ENCODE measurements at regions not wholly inside any gene's neighbourhood (a gene's known extent, or its start where the extent isn't known, plus 50 kb on each side); places are given as distances from the start of the nearest gene placed in this dataset.

DNA sequence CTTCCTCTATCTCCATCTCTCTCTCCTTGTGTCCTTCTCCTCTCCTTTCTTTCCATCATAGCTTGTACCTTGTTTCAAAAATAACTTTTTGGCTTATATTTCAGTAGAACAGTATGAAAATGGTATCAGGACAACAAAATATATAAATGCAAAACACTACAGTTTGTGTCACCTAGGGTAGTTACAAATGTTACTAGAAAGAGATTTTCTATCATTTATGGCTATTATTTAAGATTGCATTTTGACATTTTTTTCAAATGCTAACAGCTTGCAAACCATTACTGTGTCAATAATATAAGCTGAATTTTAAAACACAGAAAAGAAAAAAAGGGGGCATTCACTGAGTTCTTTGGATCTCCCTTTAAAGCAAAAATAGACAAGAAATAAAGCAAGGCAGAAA, 392.3 kb upstream of the LRRC4C start:
- no peaks in the 10 kb centered on the region for H3K36me3 ChIP-seq
- ATAC-seq (no peak), DNase-seq (no peak)
- H3K9me3 ChIP-seq: no peaks in the 10 kb centered on the region
- in situ Hi-C loops (cut with MboI; ENCODE audit: low sequenced_read_pairs in 4 of 4): loop anchor here in 1 of 4 donors (10.0 kb wide), 1 partner anchor 63 kb away; no protein-coding TSS in a partner anchor
- H3K27me3 ChIP-seq: no peaks in the 10 kb centered on the region
- H3K4me1 ChIP-seq: no peaks in the 10 kb centered on the region
- H3K27ac ChIP-seq: no peak overlapping the region
- no peak overlapping the region for H3K4me3 ChIP-seq
- no peak for TF ChIP-seq POLR2A (IDR thresholded peaks at IDR 0.05)
- TF ChIP-seq, protein P1, sequence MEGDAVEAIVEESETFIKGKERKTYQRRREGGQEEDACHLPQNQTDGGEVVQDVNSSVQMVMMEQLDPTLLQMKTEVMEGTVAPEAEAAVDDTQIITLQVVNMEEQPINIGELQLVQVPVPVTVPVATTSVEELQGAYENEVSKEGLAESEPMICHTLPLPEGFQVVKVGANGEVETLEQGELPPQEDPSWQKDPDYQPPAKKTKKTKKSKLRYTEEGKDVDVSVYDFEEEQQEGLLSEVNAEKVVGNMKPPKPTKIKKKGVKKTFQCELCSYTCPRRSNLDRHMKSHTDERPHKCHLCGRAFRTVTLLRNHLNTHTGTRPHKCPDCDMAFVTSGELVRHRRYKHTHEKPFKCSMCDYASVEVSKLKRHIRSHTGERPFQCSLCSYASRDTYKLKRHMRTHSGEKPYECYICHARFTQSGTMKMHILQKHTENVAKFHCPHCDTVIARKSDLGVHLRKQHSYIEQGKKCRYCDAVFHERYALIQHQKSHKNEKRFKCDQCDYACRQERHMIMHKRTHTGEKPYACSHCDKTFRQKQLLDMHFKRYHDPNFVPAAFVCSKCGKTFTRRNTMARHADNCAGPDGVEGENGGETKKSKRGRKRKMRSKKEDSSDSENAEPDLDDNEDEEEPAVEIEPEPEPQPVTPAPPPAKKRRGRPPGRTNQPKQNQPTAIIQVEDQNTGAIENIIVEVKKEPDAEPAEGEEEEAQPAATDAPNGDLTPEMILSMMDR (IDR thresholded peaks at IDR 0.05 in 4 of 5, conservative IDR thresholded peaks at IDR 0.05 in 1 of 5): no peak
- intact Hi-C loops (cut with DNase I; ENCODE audit: low total_unique reads): no loop called here

DNA sequence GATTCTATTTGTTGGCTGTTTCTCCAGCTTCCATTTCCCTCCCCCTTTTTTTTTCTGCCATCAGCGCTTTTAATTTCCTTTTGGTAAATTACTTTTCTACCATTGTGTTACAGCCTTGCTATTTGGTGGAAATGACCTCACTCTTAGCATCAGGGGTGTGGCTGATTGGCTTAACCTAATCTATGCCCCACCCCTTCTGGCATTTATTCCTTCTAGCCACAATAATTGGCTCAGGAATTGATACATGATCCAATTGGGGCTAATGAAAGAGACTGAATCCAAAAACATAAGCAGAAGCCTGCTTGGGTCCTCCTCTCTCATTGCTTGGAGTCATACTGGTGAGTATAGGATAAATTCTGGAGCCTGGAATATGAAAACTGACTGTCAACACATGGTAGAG, 402.4 kb upstream of the LRRC4C start:
- Histone ChIP-seq H3K36me3 (no peaks in the 10 kb centered on the region), H3K4me1 (no peaks in the 10 kb centered on the region), H3K9me3 (no peaks in the 10 kb centered on the region), H3K4me3 (no peak overlapping the region), H3K27me3 (no peaks in the 10 kb centered on the region), H3K27ac (no peak overlapping the region)
- DNase-seq (no peak), ATAC-seq (no peak)
- in situ Hi-C loops (cut with MboI; ENCODE audit: low sequenced_read_pairs in 4 of 4) (no loop called here), intact Hi-C loops (cut with DNase I; ENCODE audit: low total_unique reads) (no loop called here)
- TF ChIP-seq, protein P1 (IDR thresholded peaks at IDR 0.05 in 4 of 5, conservative IDR thresholded peaks at IDR 0.05 in 1 of 5): no peak
- no peak for TF ChIP-seq POLR2A (IDR thresholded peaks at IDR 0.05)

DNA sequence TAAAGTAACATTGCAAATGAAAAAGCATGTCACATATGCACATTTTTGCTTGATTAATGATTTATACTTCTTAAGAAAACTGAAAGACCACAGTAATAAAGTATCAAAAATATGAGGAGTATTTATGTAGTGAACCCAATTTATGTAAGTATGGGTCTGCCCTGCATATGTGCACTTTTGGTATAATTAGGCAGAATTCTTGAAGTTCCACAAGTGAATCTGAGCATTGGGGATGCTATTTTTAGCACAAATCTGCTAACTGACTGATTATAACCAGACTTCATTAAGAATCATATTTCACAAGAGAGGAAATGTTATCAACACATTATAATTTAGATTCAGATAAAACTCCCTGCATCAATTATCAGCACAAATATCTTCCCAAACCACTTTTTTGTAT, 407.1 kb upstream of the LRRC4C start:
- in situ Hi-C loops (cut with MboI; ENCODE audit: low sequenced_read_pairs in 4 of 4): no loop called here
- no peak for TF ChIP-seq POLR2A (IDR thresholded peaks at IDR 0.05)
- TF ChIP-seq, protein P1 (IDR thresholded peaks at IDR 0.05 in 4 of 5, conservative IDR thresholded peaks at IDR 0.05 in 1 of 5): no peak
- H3K36me3 ChIP-seq: no peaks in the 10 kb centered on the region
- ATAC-seq (no peak), DNase-seq (no peak)
- H3K4me3 ChIP-seq: no peak overlapping the region
- H3K27ac ChIP-seq: no peak overlapping the region
- H3K4me1 ChIP-seq: no peaks in the 10 kb centered on the region
- H3K27me3 ChIP-seq: no peaks in the 10 kb centered on the region
- intact Hi-C loops (cut with DNase I; ENCODE audit: low total_unique reads): no loop called here
- no peaks in the 10 kb centered on the region for H3K9me3 ChIP-seq

DNA sequence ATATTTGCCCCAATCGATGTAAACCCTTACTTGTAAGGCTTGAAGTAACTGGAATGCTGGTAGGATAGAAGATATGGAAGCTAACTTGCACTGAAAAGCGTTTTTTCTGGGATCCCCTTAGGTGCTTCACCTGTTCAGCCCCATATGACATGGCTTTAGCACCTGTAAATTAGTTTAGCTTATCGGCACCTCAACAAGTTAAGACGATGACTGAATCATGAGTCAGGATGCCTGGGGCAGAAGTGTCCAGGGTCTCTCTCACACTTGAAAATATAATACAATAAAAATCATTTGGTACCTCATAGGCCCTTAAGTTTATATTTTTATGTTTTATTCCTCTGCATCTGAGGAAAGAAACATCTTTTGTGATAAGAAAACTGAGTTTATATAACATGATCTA, 409.2 kb upstream of the LRRC4C start:
- in situ Hi-C loops (cut with MboI; ENCODE audit: low sequenced_read_pairs in 4 of 4) (no loop called here), intact Hi-C loops (cut with DNase I; ENCODE audit: low total_unique reads) (no loop called here)
- no peak for TF ChIP-seq POLR2A (IDR thresholded peaks at IDR 0.05)
- TF ChIP-seq, protein P1 (IDR thresholded peaks at IDR 0.05 in 4 of 5, conservative IDR thresholded peaks at IDR 0.05 in 1 of 5): no peak
- no peaks in the 10 kb centered on the region for H3K4me1 ChIP-seq
- H3K4me3 ChIP-seq: no peak overlapping the region
- no peaks in the 10 kb centered on the region for H3K36me3 ChIP-seq
- H3K9me3 ChIP-seq: no peaks in the 10 kb centered on the region
- ATAC-seq (no peak), DNase-seq (no peak)
- H3K27me3 ChIP-seq: no peaks in the 10 kb centered on the region
- H3K27ac ChIP-seq: no peak overlapping the region

DNA sequence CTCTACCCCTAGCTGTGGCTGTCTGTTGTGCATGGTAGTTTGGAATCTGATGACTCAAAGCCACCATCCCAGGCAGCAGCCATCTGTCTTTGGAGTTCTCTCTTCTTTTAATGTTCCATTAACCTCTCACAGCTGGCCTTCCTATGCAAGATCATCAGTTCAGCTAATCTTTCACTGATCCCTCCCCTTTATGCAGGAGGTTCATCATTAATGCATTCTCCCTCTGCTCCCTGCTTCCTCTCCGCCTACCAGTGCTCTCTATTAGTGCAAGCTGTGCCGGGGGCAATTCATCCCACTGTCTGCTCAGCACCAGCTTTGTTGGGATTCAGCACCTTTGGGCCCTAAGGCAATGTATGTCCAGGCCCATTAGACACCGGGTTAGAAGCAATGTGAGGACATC, 413.0 kb upstream of the LRRC4C start:
- in situ Hi-C loops (cut with MboI; ENCODE audit: low sequenced_read_pairs in 4 of 4): no loop called here
- no peak for DNase-seq
- H3K4me3 ChIP-seq: no peak overlapping the region

More for the DNA sequence above, 413.0 kb upstream of the LRRC4C start:
- no peaks in the 10 kb centered on the region for H3K27me3 ChIP-seq
- H3K9me3 ChIP-seq: no peaks in the 10 kb centered on the region
- H3K27ac ChIP-seq: no peak overlapping the region
- intact Hi-C loops (cut with DNase I; ENCODE audit: low total_unique reads): no loop called here
- no peak for ATAC-seq
- no peaks in the 10 kb centered on the region for H3K36me3 ChIP-seq
- no peaks in the 10 kb centered on the region for H3K4me1 ChIP-seq
- no peak for TF ChIP-seq POLR2A (IDR thresholded peaks at IDR 0.05)
- TF ChIP-seq, protein P1 (IDR thresholded peaks at IDR 0.05 in 4 of 5, conservative IDR thresholded peaks at IDR 0.05 in 1 of 5): no peak
